Effector memory CD8-positive, alpha-beta T cell (primary cell): ENCODE measurements at regions not wholly inside any gene's neighbourhood (a gene's known extent, or its start where the extent isn't known, plus 50 kb on each side); places are given as distances from the start of the nearest gene placed in this dataset.

ENCODE experiments used
- ATAC-seq: fragments of 150-1000 bp; cut with Tn5 transposase; replicated peaks from 2 replicates; pipeline ENCODE4 v1.10.0; 2021; ENCODE audit warnings: mild to moderate bottlenecking, moderate library complexity
- DNase-seq, 3 experiments: peaks; one replicate each; pipeline ENCODE4 v3.0.0; 2021
- H3K27ac Mint-ChIP-seq, 2 donors: one replicate each; pipeline ENCODE4 v1.8.0; 2022; ENCODE audit warnings: mild to moderate bottlenecking in 2 of 2, mixed read lengths in 2 of 2, moderate library complexity in 2 of 2
- H3K27me3 Mint-ChIP-seq, 2 donors: one replicate each; pipeline ENCODE4 v1.8.0; 2022; ENCODE audit warnings: mixed read lengths in 2 of 2
- H3K36me3 Mint-ChIP-seq: one replicate; pipeline ENCODE4 v1.8.0; 2022; ENCODE audit warnings: mild to moderate bottlenecking, moderate library complexity, mixed read lengths; ENCODE audit not compliant: insufficient read depth
- H3K4me1 Mint-ChIP-seq, 2 donors: one replicate each; pipeline ENCODE4 v1.8.0; 2022; ENCODE audit warnings: low read depth in 2 of 2, mixed read lengths in 2 of 2
- H3K4me3 Mint-ChIP-seq, 2 donors: one replicate each; pipeline ENCODE4 v1.8.0; 2022; ENCODE audit warnings: mild to moderate bottlenecking in 2 of 2, mixed read lengths in 2 of 2, moderate library complexity in 2 of 2
- H3K9me3 Mint-ChIP-seq, 2 donors: one replicate each; pipeline ENCODE4 v1.8.0; 2022; ENCODE audit warnings: mixed read lengths in 2 of 2

GRCh38 chr10:78286668-78287067, 253.0 kb downstream of the RPS24 start:
- Mint-ChIP-seq H3K4me1 (no peaks in the 10 kb centered on the region), H3K36me3 (no peaks in the 10 kb centered on the region), H3K9me3 (no peaks in the 10 kb centered on the region), H3K27me3 (peaks cover 15 to 30% of the 10 kb centered on the region in 2 donors), H3K27ac (no peak overlapping the region), H3K4me3 (no peak overlapping the region)
- ATAC-seq (no peak), DNase-seq (no peak)

GRCh38 chr10:78287618-78288017, 254.0 kb downstream of the RPS24 start:
- no peak for ATAC-seq
- Mint-ChIP-seq H3K27me3 (peaks cover 6 to 21% of the 10 kb centered on the region in 2 donors), H3K4me1 (no peaks in the 10 kb centered on the region), H3K36me3 (no peaks in the 10 kb centered on the region), H3K4me3 (no peak overlapping the region), H3K27ac (no peak overlapping the region), H3K9me3 (no peaks in the 10 kb centered on the region)
- no peak for DNase-seq

GRCh38 chr10:78288663-78289062, 255.0 kb downstream of the RPS24 start:
- Mint-ChIP-seq H3K9me3 (no peaks in the 10 kb centered on the region), H3K4me1 (no peaks in the 10 kb centered on the region), H3K4me3 (no peak overlapping the region), H3K27ac (no peak overlapping the region), H3K36me3 (no peaks in the 10 kb centered on the region), H3K27me3 (peaks cover 0 to 12% of the 10 kb centered on the region in 2 donors)
- no peak for ATAC-seq
- no peak for DNase-seq

- Mint-ChIP-seq H3K27ac (no peak overlapping the region), H3K27me3 (no peaks in the 10 kb centered on the region), H3K36me3 (no peaks in the 10 kb centered on the region), H3K4me3 (no peak overlapping the region), H3K4me1 (no peaks in the 10 kb centered on the region), H3K9me3 (no peaks in the 10 kb centered on the region)
- no peak for DNase-seq
- ATAC-seq: no peak
Measured at GRCh38 chr10:78290131-78290750, 256.6 kb downstream of the RPS24 start.

- DNase-seq: no peak
- H3K36me3 Mint-ChIP-seq: no peaks in the 10 kb centered on the region
- no peaks in the 10 kb centered on the region for H3K9me3 Mint-ChIP-seq
- H3K4me1 Mint-ChIP-seq: no peaks in the 10 kb centered on the region
- no peak overlapping the region for H3K27ac Mint-ChIP-seq
- no peak overlapping the region for H3K4me3 Mint-ChIP-seq
- H3K27me3 Mint-ChIP-seq: no peaks in the 10 kb centered on the region
- ATAC-seq: no peak
Measured at GRCh38 chr10:78291722-78292121, 258.1 kb downstream of the RPS24 start.

- no peaks in the 10 kb centered on the region for H3K27me3 Mint-ChIP-seq
- H3K27ac Mint-ChIP-seq: no peak overlapping the region
- H3K9me3 Mint-ChIP-seq: no peaks in the 10 kb centered on the region
- H3K36me3 Mint-ChIP-seq: no peaks in the 10 kb centered on the region
- no peak overlapping the region for H3K4me3 Mint-ChIP-seq
- no peaks in the 10 kb centered on the region for H3K4me1 Mint-ChIP-seq
- ATAC-seq: no peak
- DNase-seq: no peak
Measured at GRCh38 chr10:78292250-78292981, 258.8 kb downstream of the RPS24 start.

- Mint-ChIP-seq H3K4me3 (no peak overlapping the region), H3K36me3 (no peaks in the 10 kb centered on the region), H3K4me1 (no peaks in the 10 kb centered on the region), H3K9me3 (no peaks in the 10 kb centered on the region), H3K27ac (no peak overlapping the region), H3K27me3 (no peaks in the 10 kb centered on the region)
- ATAC-seq (no peak), DNase-seq (no peak)
Measured at GRCh38 chr10:78292982-78293865, 259.6 kb downstream of the RPS24 start.

GRCh38 chr10:78295242-78295641, 261.6 kb downstream of the RPS24 start:
- Mint-ChIP-seq H3K4me3 (no peak overlapping the region), H3K27ac (no peak overlapping the region), H3K9me3 (no peaks in the 10 kb centered on the region), H3K4me1 (no peaks in the 10 kb centered on the region), H3K27me3 (no peaks in the 10 kb centered on the region), H3K36me3 (peaks cover 2% of the 10 kb centered on the region)
- DNase-seq (no peak), ATAC-seq (no peak)

- Mint-ChIP-seq H3K27ac (no peak overlapping the region), H3K27me3 (no peaks in the 10 kb centered on the region), H3K4me1 (no peaks in the 10 kb centered on the region), H3K36me3 (peaks cover 2% of the 10 kb centered on the region), H3K9me3 (no peaks in the 10 kb centered on the region), H3K4me3 (no peak overlapping the region)
- ATAC-seq (no peak), DNase-seq (no peak)
Measured at GRCh38 chr10:78296785-78297184, 263.1 kb downstream of the RPS24 start.

- Mint-ChIP-seq H3K4me3 (no peak overlapping the region), H3K4me1 (peaks cover 5 to 9% of the 10 kb centered on the region in 2 donors), H3K9me3 (no peaks in the 10 kb centered on the region), H3K27ac (no peak overlapping the region), H3K27me3 (no peaks in the 10 kb centered on the region), H3K36me3 (peaks cover 4% of the 10 kb centered on the region)
- DNase-seq: no peak
- ATAC-seq: no peak
Measured at GRCh38 chr10:78297997-78298396, 264.3 kb downstream of the RPS24 start.

GRCh38 chr10:78298835-78299234, 265.2 kb downstream of the RPS24 start:
- no peak overlapping the region for H3K4me3 Mint-ChIP-seq
- H3K27ac Mint-ChIP-seq: no peak overlapping the region
- H3K9me3 Mint-ChIP-seq: no peaks in the 10 kb centered on the region
- DNase-seq: no peak
- no peaks in the 10 kb centered on the region for H3K27me3 Mint-ChIP-seq
- peaks cover 5 to 9% of the 10 kb centered on the region in 2 donors for H3K4me1 Mint-ChIP-seq
- H3K36me3 Mint-ChIP-seq: peaks cover 5% of the 10 kb centered on the region
- ATAC-seq: no peak

- H3K4me3 Mint-ChIP-seq: no peak overlapping the region
- H3K4me1 Mint-ChIP-seq: peaks cover 5 to 9% of the 10 kb centered on the region in 2 donors
- H3K9me3 Mint-ChIP-seq: no peaks in the 10 kb centered on the region
- no peak overlapping the region for H3K27ac Mint-ChIP-seq
- ATAC-seq (no peak), DNase-seq (no peak)
- H3K36me3 Mint-ChIP-seq: peaks cover 5% of the 10 kb centered on the region
- H3K27me3 Mint-ChIP-seq: no peaks in the 10 kb centered on the region
Measured at GRCh38 chr10:78299851-78300468, 266.3 kb downstream of the RPS24 start.

- no peak for ATAC-seq
- Mint-ChIP-seq H3K27ac (no peak overlapping the region), H3K9me3 (no peaks in the 10 kb centered on the region), H3K36me3 (peaks cover 5% of the 10 kb centered on the region), H3K4me1 (peaks cover 5 to 9% of the 10 kb centered on the region in 2 donors), H3K4me3 (peak overlapping the region in 1 of 2 donors; percentile 29), H3K27me3 (no peaks in the 10 kb centered on the region)
- no peak for DNase-seq
Measured at GRCh38 chr10:78300526-78300925, 266.9 kb downstream of the RPS24 start.
